ENCODE measurements at regions not wholly inside any gene's neighbourhood (a gene's known extent, or its start where the extent isn't known, plus 50 kb on each side); places are given as distances from the start of the nearest gene placed in this dataset.
"Not testable (repeated sequence)": the region's sequence is repeated elsewhere in the genome, so short reads cannot be mapped to it uniquely, and the experiment has no call there.

DNA sequence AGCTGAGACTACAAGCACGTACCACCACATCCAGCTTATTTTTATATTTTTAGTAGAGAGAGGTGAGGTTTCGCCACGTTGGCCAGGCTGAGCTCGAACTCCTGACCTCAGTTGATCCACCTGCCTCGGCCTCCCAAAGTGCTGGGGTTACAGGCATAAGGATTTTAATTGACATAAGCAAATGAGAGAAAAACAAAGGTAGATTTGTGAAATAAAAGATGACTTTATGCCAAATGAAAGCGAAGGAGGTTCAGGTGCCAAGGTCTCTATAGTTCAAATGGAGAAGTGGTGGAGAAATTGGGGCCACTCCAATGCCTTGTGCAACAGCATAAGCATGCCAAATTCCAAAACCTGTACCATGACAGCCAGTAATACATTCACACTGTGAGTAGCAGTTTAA lies 180.6 kb downstream of the MREG start:
- DNase-seq (ENCODE audit: low spot score) = no peak

DNA sequence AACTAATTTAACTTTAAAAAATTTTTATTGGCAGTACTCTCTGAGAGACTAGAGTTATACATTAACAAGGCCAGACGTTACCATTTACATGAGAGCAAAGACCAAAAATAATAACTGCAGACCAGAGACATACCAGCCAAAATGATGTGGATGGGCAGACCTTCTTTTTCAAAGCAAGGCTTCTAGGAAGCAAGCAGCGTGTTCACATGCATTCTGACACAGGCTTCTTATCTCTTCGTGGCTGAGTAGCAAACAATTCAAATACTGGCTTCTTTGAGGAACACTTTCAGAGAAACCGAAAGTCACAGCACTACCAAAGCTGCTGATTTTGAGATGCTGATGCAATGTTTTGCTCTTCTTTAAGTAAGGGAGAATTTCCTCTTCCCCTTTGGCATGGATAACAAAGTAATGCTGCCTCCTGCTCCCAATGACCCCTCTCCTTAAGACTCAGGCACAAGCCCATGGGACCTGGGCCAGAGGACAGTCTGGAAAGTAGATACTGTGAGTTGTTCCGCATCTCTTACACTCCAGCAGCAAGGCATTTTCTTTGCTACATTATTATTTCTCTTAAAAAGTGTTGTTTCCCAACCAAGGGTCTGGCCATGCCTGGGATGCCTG lies 181.9 kb downstream of the MREG start:
- peak; percentile 21 for DNase-seq (ENCODE audit: low spot score)

DNA sequence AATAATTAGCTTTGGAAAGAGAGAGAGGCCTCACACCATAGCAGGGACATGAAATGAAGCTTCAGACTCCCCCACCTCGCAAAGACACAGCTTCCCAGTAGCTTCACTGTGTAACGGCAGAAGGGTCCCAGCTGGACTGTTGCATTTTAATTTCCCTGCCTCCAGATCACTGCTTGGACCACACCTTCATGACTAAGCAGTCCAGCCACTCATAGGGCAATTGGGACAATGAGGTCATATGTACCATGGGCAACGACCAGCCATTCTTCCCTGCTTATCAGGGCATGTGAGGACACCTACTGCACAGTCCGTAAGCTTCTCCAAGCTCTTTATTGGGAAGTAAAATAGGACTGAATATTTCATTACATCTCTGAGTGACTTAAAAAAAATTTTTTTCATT lies 183.0 kb downstream of the MREG start:
- no peak for DNase-seq (ENCODE audit: low spot score)

DNA sequence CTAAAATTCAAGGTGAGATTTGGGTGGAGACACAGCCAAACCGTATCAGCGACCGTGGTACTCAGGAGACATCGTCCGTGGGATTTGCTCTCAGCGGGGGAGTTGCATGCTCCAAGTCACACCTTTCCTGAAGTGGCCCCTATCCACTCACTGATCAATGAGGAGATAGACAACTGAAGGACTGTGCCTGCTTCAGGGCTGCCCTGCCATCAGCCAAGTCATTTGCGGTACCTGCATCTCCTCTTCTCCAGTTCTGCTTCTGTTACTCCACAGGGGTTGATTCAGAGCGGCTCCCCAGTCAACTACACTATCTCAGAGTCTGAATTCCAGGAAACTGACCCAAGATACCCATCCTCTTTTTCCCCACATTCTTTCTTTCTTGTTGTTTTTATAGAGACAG lies 184.1 kb downstream of the MREG start:
- DNase-seq (ENCODE audit: low spot score) = no peak

DNA sequence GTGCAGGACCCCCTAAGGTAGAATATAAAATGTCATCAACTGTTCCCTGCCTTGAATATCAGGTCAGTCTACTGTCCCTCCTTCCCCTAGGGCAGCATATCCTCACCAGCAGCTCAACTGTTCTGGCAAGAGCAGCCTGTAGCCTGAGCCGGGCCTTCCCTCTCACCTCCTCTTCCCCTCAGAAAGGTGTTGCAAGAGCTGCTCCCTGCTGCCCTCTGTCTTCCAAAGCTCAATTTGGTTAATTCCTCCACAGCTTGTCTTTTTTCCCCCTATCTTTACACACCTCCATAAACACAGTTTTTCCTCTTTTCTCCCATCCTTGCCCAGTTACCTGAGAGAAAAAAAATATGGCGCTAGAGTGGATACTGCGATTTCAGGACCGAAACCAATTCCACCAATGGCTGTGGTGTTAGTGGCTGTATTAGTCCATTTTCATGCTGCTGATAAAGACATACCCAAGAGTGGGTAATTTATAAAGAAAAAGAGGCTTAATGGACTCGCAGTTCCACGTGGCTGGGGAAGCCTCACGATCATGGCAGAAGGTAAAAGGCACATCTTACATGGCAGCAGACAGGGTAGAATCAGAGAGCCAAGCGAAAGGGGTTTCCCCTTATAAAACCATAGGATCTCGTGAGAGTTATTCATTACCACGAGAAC lies 184.7 kb downstream of the MREG start:
- DNase-seq (ENCODE audit: low spot score) = peak; percentile 75

DNA sequence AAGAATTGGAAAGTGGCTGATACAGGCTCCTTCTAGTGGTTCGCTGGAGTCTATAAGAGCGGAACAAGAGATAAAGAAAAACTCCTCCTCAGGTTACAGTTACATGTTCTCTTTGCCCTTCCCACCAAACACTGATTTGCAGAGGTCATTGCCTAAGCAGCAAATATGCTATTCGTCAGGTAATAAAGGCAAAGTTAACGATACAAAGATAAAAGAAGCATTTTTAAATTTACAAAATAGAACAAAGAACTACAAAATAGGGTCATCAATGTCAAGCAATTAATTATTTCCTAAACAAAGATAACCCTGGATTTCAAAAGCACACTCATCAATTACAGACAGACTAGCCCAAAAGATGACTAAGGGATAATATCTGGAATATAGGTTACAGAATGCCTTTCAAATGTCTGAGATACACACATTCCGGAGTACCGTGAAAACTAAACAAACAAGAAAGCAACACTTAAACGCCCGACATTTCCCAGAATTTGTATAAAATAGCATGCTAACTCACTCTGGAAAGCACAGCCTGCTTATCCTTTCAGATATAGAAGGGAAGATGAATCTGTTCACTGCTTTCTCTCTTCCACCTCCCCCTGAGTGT lies 186.4 kb downstream of the MREG start:
- DNase-seq (ENCODE audit: low spot score) = no peak

DNA sequence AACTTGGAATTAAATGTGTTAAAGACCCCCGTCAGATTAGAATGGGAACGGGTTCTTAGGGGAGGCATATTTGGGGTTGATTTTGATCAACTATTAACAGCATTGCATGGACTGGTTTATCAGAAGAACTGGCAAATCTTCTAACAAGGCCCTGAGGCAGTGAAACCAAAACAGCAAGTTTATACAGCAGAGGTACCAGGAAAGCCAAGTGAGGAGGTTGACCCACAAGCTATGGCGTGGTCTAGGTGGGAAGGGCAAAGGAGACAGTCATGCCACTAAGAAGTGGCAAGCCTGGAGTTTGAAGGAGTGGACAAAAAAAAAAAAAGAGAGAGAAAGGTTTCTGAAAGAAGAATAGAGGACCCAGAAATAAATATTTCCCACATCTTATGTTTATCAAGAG lies 187.0 kb downstream of the MREG start:
- DNase-seq (ENCODE audit: low spot score) = no peak

DNA sequence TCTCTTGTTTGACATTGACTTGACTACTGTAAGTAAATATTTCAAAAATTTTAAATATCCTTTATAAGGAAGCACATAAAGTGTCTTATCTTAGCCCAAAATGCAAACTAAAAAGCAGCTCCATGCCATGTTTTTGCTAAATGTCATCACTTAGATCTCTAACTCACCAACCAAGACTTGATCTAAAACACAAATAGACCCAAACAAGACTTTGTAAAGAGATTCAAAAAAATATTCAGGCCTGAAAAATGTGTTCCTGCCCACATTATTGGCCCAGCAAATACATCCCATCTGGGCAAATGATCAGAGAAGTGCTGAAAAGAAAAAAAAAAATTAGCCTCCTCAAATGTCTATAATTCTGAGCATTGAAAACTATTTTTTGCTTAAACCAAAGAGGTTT lies 187.6 kb downstream of the MREG start:
- no peak for DNase-seq (ENCODE audit: low spot score)

DNA sequence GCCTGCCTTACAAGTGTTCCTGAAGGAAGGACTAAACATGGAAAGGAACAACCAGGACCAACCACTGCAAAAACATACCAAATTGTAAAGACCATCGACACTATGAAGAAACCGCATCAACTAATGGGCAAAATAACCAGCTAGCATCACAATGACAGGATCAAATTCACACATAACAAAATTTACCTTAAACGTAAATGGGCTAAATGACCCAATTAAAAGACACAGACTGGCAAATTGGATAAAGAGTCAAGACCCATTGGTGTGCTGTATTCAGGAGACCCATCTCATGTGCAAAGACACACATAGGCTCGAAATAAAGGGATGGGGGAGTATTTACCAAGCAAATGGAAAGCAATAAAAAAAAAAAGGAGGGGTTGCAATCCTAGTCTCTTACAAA lies 192.1 kb downstream of the MREG start:
- not testable (repeated sequence) for DNase-seq (ENCODE audit: low spot score)

DNA sequence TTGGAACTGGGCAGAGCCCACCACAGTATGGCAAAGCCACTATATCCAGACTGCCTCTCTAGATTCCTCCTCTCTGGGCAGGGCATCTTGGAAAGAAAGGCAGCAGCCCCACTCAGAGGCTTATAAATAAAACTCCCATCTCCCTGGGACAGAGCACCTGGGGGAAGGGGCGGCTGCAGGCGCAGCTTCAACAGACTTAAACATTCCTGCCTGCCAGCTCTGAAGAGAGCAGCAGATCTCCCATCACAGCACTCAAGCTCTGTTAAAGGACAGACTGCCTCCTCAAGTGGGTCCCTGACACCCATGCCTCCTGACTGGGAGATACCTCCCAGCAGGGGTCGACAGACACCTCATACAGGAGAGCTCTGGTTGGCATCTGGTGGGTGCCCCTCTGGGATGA lies 193.6 kb downstream of the MREG start:
- DNase-seq (ENCODE audit: low spot score) = not testable (repeated sequence)

DNA sequence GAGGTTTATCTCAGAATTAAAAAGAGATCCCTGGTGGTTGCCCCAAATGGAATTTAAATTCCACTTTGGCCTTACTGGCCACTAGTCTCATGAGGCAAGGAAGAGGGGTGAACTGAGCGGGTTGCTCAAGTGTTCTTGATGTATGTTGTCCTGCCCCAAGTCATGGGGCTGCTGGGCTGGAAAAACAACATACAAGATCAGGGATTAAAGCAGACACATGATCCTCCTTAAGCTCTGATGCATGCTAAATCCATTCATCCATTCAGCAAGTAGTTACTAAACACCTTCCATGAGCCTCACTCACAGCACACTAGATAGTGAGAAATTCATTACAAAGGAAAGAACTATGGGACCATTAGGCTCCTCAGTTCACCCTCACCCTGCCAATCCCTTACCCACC lies 196.3 kb downstream of the MREG start:
- DNase-seq (ENCODE audit: low spot score) = no peak

DNA sequence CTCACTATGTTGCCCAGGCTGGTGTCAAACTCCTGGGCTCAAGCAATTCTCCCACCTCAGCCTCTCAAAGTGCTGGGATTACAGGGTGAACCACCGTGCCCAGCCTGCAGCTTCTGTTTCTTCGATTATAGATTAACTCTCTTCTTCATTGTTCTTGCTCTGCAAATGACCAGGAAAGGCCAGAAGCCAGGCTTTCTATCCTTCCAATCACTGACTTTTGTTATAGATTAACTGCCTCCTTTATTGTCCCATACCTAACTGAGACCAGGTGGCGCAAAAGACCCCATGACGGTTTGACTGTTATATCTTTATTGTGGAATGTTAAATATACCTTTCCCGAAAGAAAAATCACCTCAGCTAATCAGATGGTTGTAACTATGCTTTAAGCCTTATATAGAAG lies 196.9 kb downstream of the MREG start:
- no peak for DNase-seq (ENCODE audit: low spot score)

DNA sequence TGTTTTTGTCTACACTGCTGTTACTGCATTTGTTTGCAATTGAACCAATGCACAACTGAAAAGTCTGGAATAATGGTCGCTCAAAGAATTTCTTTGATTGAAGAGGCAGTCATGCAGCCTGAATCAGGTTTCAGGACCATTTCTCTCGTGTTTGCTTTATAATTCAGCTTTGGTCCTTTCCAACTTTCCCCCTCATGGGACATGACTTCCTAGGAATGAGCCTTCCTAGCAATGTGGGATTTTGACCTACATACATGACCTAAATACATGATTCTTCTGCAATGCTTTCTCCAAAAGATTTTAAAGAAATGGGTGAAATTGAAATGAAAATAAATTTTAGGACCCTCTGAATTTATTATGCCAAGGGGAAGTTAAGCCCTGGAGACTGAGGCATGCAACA lies 197.4 kb downstream of the MREG start:
- DNase-seq (ENCODE audit: low spot score) = no peak

DNA sequence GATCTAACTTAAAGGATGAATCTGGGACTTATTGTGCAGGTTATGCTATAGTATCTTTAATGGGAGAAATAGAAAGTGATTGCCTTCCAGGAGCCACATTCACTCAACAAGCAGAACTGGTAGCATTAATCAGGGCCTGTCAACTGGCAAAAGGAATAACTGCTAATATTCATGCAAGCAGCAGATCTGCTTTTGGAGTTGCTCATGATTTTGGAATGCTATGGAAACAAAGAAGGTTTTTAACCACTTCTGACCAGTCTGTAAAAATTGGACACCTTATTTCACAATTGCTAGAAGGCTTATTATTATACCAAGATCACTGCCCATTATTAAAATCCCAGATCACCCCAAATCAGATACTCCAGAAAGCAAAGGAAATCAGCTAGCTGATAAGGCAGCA lies 200.4 kb downstream of the MREG start:
- DNase-seq (ENCODE audit: low spot score) = no peak

DNA sequence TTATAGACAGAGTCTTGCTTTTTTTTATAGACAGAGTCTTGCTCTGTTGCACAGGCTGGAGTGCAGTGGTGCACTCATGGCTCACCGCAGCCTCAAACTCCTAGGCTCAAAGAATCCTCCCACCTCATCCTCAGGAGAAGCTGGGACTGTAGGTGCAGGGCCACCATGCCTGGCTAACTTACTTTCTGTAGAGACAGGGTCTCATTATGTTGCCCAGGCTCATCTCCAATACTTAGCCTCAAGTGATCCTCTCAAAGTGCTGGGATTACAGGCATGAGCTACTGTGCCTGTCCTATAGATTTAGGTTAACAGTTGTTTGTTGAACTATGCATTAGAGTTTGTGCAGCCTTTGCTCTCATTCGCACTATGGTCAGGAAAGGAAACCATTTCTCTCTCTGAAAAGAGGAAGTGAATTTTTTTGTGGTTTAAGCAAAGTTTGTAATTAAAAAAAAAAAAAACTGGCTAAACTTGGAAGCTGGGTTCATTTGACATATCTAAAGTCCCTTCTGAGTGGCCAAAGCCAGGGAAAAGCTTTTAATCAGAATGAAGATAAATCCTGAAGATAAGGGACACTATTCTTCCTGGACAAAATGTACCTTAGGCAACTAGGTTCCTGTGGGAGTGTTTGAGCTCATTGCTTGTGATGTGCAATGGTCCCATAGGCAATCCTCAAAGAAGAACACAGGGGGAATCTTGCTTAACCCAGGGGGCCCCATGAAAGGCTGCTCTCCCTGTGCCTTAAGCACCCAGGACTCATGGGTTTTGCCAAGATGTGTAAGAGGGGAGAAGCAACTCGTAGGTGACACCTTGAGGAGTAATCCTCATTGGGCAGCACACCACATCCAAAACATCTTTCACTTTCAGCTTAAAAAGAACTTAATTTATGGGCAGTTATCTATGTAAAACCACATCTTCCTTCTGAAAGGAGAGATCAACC lies 201.7 kb downstream of the MREG start:
- no peak for DNase-seq (ENCODE audit: low spot score)

DNA sequence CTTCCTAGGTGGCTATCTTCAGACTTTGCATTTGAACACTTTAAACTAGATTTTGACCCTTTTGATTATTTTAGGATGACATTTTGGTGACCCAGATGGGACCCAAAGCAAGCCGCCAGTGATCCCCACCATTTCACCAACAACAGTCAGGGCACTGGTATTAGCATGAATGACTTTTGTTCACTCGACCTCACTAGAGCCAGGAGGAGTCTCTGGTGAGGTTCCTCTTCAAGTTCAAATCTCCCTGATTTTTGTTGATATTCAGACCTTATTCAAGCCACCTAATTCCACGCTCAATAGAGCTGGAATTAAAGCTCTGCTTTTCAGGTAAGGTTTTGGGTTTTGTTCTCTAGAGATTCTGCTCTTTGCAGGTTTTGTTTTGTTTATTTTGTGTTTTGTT lies 202.3 kb downstream of the MREG start:
- DNase-seq (ENCODE audit: low spot score) = no peak

DNA sequence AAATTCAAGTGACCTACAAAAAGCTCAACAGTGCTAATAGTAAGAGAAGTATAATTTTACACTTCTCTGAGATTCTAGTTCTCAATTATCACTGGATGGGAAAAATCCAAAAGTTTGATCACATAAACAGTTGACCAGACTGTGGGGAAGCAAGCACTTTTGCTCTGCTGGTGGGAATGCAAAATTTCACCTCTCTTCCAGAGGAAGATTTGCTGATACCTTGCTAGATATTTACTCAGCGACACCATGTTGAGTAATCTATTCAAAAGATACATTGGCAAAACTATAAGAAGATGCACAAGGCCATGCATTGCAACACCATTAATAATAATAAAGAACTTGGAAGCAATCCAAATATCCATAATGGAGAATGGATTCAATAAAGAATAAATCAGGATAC lies 204.4 kb downstream of the MREG start:
- no peak for DNase-seq (ENCODE audit: low spot score)

DNA sequence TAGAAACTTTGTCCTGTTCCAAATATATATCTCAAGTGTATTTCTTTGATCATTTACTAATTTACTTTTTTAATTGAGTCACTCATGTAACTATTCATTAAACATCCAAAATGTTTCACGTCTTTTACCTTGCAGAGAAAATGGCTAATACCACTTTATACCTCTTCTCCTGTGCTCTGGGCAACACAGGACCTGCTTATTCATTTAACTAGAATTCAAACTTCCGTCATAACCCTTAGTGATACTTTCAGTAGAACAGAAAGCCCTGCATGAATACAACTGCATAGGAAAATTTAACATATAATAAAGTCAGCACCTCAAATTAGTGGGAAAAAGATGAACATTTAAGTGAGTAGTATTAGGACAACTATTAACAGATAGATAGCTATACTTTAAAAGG lies 205.2 kb downstream of the MREG start:
- DNase-seq (ENCODE audit: low spot score) = no peak

DNA sequence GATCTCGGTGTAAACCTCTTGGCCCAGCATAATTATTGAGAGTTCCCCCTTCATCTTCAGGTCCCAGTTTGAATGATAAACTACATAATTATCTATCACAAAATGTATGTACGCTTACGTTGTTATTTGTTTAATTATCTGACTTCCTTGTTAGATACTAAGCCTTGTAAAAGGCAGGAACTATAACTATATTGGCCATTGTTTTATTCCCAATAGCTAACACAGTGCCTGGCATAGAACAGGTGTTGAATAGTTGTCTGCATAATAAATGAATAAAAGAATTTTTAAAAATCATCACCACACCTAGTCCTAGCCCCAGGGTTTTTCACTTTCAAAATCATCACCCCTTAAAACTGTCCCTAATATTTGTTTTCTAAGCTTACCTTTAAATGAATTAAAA lies 207.9 kb downstream of the MREG start:
- DNase-seq (ENCODE audit: low spot score) = no peak

DNA sequence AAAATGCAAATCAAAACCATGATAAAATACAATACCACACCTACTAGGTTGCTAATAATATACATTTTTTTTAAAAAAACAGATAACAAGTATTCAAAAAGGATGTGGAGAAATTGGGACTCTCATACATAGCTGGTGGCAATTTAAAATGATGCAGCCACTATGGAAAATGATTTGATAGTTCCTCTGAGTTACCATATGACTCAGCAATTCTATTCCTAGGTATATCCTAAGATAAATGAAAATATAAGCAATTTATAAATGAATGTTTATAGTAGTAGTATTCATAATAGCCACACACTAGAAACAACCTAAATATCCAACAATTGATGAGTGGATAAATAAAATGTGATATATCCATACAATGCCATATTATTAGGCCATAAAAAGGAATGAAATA lies 210.2 kb downstream of the MREG start:
- DNase-seq (ENCODE audit: low spot score) = no peak

DNA sequence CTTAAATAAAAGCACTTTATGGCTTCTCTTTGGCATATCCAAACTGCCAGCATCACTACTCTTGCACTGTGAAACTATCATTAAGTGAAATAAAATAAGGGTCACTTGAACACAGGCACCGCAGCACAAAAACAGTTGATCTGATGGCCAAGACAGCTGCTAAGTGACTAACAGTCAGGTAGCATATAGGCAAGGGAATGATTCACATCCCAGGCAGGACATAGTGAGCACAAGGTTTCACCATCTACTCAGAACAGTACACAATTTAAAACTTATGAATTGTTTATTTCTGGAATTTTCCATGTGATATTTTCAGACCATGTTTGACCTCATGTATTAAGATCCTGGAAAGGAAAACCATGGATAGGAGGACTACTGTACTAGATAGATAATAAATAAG lies 214.2 kb downstream of the MREG start:
- no peak for DNase-seq (ENCODE audit: low spot score)

DNA sequence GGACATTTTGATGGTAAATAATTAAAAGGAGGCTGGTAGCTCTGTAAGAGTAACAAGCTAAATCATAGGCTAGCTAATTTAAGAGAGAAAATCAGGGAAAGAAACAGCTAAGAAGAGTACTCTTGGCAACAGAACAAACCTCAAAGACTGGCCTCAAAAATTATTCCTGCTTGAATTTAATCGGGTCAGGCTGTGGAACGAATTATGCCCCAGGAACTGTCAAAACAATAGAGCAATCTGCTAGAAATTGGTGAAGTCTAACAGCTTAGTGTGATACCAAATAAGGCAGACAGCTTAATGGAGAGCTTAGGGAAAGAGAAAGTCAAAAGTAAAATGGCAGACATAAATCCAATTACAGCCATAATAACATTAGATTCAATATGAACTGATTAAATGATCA lies 215.7 kb downstream of the MREG start:
- DNase-seq (ENCODE audit: low spot score) = no peak
